Superior temporal gyrus (tissue), 1 donor: ENCODE measurements at regions not wholly inside any gene's neighbourhood (a gene's known extent, or its start where the extent isn't known, plus 50 kb on each side); places are given as distances from the start of the nearest gene placed in this dataset.
A peak's percentile ranks its signal among the peaks of the same experiment; 100 is the strongest.
"Not testable (repeated sequence)": the region's sequence is repeated elsewhere in the genome, so short reads cannot be mapped to it uniquely, and the experiment has no call there.

ENCODE experiments used
- DNase-seq: peaks from one replicate; pipeline ENCODE4 v3.0.0-alpha.2; 2016; ENCODE audit errors: extremely low spot score

GRCh38 chr21:10366210-10366609 lies 155.2 kb upstream of the TPTE start:
- DNase-seq = not testable (repeated sequence)

DNA sequence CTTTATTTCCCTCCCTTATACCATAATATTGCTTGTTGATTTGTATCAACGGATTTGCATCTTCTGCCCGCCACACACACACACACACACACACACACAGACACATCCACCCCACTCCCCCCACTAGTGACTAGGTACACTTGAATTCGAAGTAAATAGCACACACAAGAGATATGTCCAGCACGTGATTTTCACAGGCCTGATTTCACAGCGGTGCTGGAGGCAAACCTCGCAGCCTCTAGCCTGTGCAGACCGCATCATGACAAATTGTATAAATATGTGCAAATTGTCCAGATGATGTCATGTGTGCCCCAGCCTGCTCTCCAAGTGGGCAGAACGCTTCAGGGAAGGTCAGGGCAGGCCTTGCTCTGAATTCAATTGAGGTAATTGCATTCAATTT lies 153.8 kb upstream of the TPTE start:
- not testable (repeated sequence) for DNase-seq

GRCh38 chr21:10368323-10368798 lies 153.0 kb upstream of the TPTE start:
- DNase-seq = peak; percentile 2

DNA sequence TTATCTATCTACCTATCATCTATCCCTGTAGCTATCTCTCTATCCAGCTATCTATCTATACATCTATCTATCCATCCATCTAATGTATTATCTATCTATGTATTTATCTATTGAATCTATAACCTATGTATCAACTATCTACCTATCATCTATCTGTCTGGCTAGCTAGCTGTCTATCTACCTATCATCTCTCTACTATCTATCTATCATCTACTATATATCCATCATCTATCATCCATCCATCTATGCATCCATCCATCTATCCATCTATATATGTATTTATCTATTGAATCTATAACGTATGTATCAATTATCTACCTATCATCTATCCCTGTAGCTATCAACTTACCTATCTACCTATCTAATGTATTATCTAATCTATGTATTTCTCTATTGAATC lies 152.1 kb upstream of the TPTE start:
- DNase-seq = not testable (repeated sequence)

DNA sequence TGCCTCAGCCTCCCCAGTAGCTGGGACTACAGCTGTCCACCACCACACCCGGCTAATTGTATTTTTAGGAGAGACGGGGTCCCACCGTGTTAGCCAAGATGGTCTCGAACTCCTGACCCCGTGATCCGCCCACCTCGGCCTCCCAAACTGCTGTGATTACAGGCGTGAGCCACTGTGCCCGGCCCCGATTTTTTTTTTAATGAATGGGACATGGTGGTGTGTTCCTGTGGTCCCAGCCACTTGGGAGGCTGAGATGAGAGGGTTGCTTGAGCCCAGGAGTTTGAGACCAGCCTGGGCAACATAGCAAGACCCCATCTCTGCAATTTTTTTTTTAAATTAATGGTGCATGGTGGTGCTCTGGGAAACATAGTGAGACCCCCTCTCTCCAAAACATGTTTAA lies 143.6 kb upstream of the TPTE start:
- DNase-seq = not testable (repeated sequence)

- not testable (repeated sequence) for DNase-seq
Observed at GRCh38 chr21:10379816-10380215, 141.6 kb upstream of the TPTE start.

DNA sequence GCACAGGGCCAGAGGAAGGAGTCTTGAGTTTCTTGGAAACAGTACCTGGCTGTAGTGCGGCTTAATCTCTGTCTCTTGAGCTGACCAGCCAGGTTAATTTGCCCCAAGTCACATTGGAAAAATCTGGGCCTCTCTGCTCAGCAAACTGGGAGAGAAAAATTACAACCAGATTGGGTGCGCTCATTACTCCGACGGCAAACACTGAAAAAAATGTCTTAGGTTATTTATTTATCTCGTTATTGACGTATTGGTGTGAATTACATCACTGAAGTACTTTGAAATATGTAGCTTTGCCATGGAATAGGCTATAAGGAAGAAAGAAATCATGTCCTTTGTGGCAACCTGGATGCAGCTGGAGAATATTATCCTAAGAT lies 139.7 kb upstream of the TPTE start:
- DNase-seq = not testable (repeated sequence)

DNA sequence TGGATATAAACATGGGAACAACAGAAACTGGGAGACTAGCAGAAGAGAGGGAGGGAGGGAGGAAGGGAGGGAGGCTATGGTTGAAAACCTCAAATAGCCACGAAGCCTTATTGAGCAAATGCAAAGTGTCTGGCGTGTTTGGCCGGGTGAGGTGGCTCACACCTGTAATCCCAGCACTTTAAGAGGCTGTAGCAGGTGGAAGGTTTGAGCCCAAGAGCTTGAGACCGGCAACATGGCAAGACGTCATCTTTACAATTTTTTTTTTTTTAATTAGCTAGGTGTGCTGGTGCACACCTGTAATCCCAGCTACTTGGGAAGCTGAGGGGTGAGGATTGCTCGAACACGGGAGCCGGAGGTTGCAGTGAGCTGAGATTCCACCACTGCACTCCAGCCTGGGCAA lies 139.2 kb upstream of the TPTE start:
- DNase-seq = not testable (repeated sequence)

- not testable (repeated sequence) for DNase-seq
Observed at GRCh38 chr21:10382580-10382979, 138.8 kb upstream of the TPTE start.

DNA sequence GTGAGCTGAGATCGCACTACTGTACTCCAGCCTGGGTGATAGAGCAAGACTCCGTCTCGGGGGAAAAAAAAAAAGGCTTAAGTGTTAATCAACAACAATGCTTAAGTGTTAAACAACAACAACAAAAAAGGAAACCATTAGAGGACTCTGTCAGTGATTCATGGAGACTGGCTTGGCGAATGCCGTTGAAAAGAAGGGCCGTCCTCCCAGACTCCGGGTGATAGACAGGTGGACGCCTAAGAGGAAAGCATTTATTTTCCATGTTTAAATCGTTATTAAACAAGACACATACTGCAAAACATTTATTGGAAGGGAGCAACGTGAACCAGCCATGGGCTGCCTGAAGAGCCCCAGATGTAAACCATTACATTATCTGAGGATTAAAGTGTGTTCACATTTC lies 137.8 kb upstream of the TPTE start:
- DNase-seq = not testable (repeated sequence)

GRCh38 chr21:10384304-10384861 lies 137.0 kb upstream of the TPTE start:
- not testable (repeated sequence) for DNase-seq

DNA sequence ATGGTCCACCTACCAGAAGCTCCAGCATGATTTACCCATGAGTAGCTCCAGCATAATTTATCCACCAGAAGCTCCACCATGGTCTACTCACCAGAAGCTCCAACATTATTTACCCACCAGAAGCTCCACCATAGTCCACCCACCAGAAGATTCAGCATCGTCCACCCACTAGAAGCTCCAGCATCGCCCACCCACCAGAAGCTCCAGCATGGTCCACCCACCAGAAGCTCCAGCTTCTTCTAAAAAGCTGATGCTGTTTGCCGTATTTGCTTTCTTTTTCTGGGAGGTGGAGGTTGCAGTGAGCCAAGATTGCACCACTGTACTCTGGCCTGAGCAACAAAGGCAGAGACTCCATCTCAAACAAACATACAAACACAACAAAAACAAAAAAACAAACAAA lies 136.2 kb upstream of the TPTE start:
- DNase-seq = not testable (repeated sequence)

- not testable (repeated sequence) for DNase-seq
Observed at GRCh38 chr21:10385898-10386527, 135.4 kb upstream of the TPTE start.

- DNase-seq = not testable (repeated sequence)
Observed at GRCh38 chr21:10387692-10388450, 133.5 kb upstream of the TPTE start.

DNA sequence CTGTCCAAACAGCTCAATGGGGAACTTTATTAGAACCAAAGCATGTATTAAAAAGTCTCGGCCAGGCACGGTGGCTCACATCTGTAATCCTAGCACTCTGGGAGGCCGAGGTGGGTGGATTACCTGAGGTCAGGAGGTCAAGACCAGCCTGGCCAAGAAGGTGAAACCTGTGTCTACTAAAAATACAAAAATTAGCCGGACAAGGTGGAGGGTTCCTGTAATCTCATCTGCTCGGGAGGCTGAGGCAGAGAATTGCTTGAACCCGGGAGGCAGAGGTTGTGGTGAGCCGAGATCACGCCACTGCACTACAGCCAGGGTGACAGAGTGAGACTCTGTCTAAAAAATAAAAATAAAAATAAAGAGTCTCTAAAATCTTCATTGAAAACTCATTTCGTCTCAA lies 132.8 kb upstream of the TPTE start:
- not testable (repeated sequence) for DNase-seq

DNA sequence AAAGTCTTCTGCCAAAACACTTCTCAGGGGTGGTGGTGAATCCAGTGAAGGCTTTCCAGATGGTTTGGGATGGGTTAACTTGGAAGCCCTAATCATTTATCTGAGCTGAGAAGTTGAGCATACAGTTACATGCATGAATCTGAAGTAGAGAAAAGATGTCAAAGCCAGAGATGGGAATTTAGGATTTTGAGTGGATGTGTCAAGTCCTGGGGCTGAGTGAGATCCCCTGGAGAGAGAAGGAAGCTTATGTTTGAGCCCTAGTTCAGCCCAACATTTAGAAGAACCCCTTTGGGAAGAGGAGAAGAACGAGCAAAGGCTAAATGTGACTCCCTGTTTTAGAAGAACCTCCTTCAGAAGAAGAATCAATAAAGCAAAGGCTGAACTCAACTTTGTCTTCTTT lies 129.1 kb upstream of the TPTE start:
- DNase-seq = not testable (repeated sequence)

DNA sequence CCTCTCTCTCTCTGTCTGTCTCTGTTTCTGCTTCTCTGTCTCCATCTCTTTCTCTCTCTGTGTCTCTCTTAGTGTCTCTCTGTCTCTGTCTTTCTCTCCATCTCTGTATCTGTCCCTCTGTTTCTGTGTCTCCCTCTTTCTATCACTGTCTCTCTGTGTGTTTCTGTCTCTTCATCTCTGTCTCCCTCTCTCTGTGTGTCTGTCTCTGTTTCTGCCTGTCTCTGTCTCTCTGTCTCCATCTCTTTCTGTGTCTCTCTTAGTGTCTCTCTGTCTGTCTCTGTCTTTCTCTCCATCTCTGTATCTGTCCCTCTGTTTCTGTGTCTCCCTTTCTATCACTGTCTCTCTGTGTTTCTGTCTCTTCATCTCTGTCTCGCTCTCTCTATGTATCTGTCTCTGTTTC lies 125.4 kb upstream of the TPTE start:
- DNase-seq = not testable (repeated sequence)

DNA sequence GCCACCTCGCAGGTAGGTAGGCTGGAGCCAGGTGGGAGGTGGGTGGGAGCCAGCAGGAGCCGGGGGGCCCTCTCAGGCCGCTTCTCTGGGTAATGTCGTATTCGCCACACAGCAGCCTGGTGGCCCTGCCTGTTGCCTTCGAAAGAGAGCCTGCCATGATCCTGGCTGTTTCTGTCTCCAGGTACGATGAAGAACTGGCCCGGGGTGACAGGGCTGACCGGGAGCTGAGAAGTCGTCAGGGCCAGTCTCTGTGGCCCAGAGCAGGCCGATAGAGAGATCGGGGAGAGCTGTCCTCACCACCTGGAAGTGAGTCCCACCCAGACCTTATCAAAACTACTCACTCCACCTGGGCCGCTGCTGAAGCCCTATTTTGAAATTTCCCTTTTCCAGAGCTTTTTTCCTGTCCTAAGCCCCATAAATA lies 123.9 kb upstream of the TPTE start:
- not testable (repeated sequence) for DNase-seq

GRCh38 chr21:10398692-10399489 lies 122.5 kb upstream of the TPTE start:
- DNase-seq = not testable (repeated sequence)

DNA sequence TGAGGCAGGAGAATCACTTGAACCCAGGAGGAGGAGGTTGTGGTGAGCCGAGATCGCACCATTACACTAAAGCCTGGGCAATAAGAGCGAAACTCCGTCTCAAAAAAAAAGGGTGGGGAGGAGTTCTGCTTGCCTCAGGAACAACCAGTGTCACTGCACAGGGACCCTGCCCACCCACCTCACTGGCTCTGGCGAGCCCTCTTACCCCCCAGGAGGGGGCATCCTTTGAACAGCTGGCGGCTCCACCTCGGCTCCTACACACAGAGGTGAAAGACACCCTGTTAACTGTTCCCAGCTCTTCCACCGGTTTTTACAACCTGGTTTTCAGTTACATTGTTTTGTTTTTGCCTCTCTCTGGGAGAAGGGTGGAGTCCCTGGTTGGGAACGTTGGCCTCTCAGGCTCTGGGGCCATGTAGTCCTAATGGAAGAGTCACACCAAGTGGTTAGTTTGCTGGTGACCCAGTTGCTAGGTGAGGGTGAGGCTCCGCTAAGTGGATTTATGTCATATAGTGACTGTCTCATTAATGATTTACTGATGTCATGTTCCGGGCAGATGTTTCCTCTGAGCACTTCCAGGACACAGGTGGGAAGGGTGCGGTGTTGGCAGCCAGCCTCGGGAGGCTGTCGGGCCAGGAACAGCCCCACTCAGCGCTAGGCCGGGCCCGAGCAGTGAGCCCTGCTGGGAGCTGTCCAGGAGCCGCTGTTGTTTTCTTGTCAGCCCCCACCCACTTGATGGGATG lies 120.6 kb upstream of the TPTE start:
- DNase-seq = not testable (repeated sequence)

DNA sequence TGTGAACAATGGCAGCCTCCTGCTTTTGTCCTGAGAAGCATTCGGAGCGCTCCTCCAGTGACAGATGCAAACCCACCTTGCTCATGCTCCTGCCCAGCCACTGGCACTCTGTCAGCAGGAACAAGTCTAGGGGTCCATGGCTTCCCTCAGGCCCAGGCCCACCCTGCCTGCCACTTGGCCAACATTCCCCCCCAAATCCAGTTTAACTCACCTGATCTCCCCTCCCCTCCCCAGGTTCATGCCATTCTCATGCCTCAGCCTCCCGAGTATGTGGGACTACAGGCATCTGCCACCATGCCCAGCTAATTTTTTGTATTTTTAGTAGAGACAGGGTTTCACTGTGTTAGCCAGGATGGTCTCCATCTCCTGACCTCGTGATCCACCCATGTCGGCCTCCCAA lies 118.9 kb upstream of the TPTE start:
- not testable (repeated sequence) for DNase-seq
